ENCODE measurements at regions not wholly inside any gene's neighbourhood (a gene's known extent, or its start where the extent isn't known, plus 50 kb on each side); places are given as distances from the start of the nearest gene placed in this dataset.

DNA sequence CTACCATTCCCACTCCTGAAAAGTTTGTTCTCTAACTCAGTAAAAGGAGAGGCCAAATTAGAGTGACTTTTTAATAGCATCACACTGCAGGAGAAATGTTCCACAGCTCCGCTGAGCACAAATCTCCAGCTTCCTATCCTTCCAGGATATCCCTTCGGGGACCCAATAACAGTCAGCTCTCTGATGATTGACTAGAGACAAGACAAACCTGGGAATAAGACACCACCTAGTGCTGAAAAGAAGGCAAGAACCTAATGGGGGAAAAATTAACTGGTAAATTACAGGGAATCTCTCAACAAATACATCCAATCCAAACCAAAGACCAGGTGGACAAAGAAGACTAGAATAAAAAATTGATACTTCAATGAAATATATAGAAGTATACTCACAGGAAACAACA, 977.1 kb upstream of the SOX11 start:
- H3K36me3 ChIP-seq = no peaks in the 10 kb centered on the region
- TF ChIP-seq, protein P1, sequence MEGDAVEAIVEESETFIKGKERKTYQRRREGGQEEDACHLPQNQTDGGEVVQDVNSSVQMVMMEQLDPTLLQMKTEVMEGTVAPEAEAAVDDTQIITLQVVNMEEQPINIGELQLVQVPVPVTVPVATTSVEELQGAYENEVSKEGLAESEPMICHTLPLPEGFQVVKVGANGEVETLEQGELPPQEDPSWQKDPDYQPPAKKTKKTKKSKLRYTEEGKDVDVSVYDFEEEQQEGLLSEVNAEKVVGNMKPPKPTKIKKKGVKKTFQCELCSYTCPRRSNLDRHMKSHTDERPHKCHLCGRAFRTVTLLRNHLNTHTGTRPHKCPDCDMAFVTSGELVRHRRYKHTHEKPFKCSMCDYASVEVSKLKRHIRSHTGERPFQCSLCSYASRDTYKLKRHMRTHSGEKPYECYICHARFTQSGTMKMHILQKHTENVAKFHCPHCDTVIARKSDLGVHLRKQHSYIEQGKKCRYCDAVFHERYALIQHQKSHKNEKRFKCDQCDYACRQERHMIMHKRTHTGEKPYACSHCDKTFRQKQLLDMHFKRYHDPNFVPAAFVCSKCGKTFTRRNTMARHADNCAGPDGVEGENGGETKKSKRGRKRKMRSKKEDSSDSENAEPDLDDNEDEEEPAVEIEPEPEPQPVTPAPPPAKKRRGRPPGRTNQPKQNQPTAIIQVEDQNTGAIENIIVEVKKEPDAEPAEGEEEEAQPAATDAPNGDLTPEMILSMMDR (IDR thresholded peaks at IDR 0.05; ENCODE audit: low read depth, low read length) = peak; percentile 43; the same call in 1 of the 2 replicates
- H3K9me3 ChIP-seq (ENCODE audit: severe bottlenecking) = no peaks in the 10 kb centered on the region
- H3K4me3 ChIP-seq (ENCODE audit: low read depth, low read length) = no peak overlapping the region
- DNase-seq = no peak
- no peaks in the 10 kb centered on the region for H3K27me3 ChIP-seq (ENCODE audit: insufficient read depth, low read depth, severe bottlenecking)
- no peak overlapping the region for H3K27ac ChIP-seq

DNA sequence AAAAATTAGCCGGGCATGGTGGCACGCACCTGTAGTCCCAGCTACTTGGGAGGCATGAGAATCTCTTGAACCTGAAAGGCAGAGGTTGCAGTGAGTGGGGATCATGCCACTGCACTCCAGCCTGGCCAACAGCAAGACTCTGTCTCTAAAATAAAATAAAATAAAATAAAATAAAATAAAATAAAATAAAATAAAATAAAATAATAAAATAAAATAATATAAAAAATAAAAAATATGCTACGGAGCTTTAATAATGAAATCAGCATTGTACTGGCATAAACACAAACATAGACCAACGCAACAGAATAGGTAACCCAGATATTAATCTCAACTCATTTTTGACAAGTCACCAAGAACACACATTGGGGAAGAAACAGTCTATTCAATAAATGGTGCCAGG, 973.4 kb upstream of the SOX11 start:
- DNase-seq = no peak
- Histone ChIP-seq H3K27ac (no peak overlapping the region), H3K36me3 (no peaks in the 10 kb centered on the region), H3K4me3 (ENCODE audit: low read depth, low read length) (no peak overlapping the region), H3K27me3 (ENCODE audit: insufficient read depth, low read depth, severe bottlenecking) (no peaks in the 10 kb centered on the region), H3K9me3 (ENCODE audit: severe bottlenecking) (no peaks in the 10 kb centered on the region)
- TF ChIP-seq, protein P1 (IDR thresholded peaks at IDR 0.05; ENCODE audit: low read depth, low read length) = no peak

DNA sequence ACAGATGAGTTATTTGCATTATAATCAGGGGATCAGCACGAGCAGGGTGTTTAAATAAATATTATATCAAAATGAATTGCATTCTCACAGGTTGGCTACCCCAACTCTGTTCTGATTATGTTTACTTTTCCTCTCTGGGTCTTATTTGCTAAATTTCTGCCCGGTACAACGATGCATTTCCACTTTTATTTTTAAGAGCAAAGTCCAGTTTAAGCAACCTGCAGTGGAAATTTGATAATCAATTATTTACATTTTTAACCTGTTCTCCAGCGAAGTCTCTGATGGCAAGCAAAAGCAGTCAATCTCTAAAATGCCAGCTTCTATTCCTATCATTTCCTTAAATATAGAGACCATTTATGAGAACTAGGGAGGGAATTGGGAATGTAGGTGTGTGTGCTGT, 966.6 kb upstream of the SOX11 start:
- TF ChIP-seq, protein P1 (IDR thresholded peaks at IDR 0.05; ENCODE audit: low read depth, low read length) = no peak
- Histone ChIP-seq H3K9me3 (ENCODE audit: severe bottlenecking) (no peaks in the 10 kb centered on the region), H3K27ac (no peak overlapping the region), H3K27me3 (ENCODE audit: insufficient read depth, low read depth, severe bottlenecking) (no peaks in the 10 kb centered on the region), H3K4me3 (ENCODE audit: low read depth, low read length) (no peak overlapping the region), H3K36me3 (no peaks in the 10 kb centered on the region)
- no peak for DNase-seq

DNA sequence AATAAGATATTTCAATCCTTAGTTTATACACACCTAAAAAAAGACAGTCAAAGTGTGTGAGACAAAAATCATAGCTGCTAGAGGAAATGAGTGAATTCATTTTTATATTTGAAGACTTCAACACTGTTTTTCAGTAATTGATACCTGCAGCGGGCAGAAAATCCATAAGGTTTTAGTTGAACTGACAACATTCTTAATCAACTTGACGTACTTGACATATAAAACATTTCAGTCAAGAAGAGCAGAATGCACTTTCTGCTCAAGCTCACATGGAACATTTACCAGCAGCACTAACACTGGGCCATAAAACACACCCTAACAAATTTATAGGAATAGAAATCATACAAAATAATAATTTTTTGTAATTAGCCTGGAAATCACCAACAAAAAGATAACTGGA, 959.6 kb upstream of the SOX11 start:
- Histone ChIP-seq H3K9me3 (ENCODE audit: severe bottlenecking) (no peaks in the 10 kb centered on the region), H3K27ac (no peak overlapping the region), H3K4me3 (ENCODE audit: low read depth, low read length) (no peak overlapping the region), H3K27me3 (ENCODE audit: insufficient read depth, low read depth, severe bottlenecking) (no peaks in the 10 kb centered on the region), H3K36me3 (no peaks in the 10 kb centered on the region)
- no peak for DNase-seq
- TF ChIP-seq, protein P1 (IDR thresholded peaks at IDR 0.05; ENCODE audit: low read depth, low read length) = no peak

DNA sequence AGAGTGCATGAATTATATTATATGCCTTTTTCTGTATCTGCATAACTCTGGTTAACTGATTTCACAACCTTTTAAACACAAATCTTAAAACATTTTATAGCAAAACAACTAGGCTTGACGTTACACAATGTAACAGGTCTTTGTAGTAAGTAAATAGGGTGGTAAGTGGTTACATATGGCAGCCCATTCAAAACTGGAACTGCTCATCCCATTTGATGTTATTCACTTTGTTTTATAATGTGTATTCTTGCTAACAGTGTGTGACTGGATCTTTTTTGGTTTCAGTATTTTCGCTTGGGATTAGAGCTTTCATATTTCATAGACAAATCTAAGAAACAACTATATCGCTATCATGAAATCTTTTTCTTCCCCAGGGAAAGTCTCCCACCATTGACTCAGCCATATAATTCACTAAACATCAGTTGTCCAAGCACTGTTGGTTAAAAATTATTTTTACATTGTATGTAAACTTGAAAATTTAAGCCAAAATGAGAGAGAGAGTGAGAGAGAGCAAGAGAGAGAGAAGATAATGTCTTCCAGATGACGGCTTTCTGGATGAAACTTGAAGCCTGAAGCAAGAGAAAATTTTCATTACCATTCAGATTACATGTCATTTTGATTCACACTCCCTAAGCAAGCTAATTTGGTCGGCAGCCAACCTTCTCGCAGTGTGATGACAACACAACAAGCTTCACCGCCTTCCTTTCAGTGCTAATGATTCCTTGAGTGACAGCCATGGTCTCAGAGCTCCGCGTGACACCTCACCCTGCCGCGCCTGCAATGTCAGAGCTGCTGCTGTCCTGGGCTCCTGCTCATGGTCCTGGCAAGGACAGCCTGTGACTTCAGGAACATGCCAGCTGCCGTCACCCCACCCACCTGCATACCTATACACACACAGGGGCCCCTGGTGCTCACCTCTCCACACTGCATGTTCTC, 946.9 kb upstream of the SOX11 start:
- TF ChIP-seq, protein P1 (IDR thresholded peaks at IDR 0.05; ENCODE audit: low read depth, low read length) = no peak
- H3K27me3 ChIP-seq (ENCODE audit: insufficient read depth, low read depth, severe bottlenecking) = no peaks in the 10 kb centered on the region
- H3K27ac ChIP-seq = no peak overlapping the region
- no peaks in the 10 kb centered on the region for H3K36me3 ChIP-seq
- peaks cover 3% of the 10 kb centered on the region for H3K9me3 ChIP-seq (ENCODE audit: severe bottlenecking)
- H3K4me3 ChIP-seq (ENCODE audit: low read depth, low read length) = no peak overlapping the region
- no peak for DNase-seq

All from WERI-Rb-1 (cell line).